ENCODE measurements at regions not wholly inside any gene's neighbourhood (a gene's known extent, or its start where the extent isn't known, plus 50 kb on each side); places are given as distances from the start of the nearest gene placed in this dataset.

DNA sequence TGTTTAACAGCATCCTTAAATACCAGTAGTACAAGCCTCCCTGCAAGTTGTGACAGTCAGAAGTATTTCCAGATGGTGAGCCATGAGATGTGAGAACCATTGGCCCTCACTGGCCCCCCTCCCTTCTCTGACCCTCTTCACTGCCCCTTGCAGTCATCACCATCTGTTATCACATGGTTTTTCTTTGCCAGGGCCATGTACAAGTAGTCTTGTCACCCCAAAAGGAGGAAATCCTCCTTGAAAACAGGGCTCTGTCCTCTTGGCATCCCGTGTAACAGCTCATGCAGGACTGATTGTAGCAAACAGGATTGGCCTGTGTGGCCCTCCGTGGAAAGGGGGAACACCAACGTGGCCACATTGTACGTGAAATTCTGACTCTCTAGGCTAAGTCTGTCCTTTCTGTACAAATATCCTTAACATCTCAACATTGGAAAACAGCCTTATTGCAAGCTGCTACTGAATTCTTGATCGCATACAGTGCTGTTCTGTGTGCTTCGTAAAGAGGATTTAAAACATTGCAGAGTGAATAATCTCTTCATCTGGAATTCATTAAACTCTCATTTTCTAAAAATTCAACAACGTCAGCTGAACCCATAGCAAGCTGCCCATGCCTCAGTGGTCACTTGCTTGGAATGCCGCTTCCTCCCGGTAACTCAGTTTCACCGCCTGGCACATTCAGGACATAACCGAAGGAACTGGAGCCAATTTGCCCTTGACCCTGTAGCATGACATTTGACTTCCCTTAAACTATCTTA is 171.7 kb downstream of the ATPSCKMT start:
- Histone ChIP-seq H3K23me2 (ENCODE audit: low read depth, low read length) (no peaks in the 10 kb centered on the region), H2BK120ac (replicated peaks; ENCODE audit: low read depth, low read length) (no peak overlapping the region), H2AK5ac (ENCODE audit: low read depth, low read length) (no peak overlapping the region), H3K4ac (replicated peaks; ENCODE audit: insufficient read length, low read depth, low read length) (no peak overlapping the region), H2BK20ac (ENCODE audit: low read length) (no peak overlapping the region), H2BK15ac (ENCODE audit: low read length) (no peak overlapping the region), H4K5ac (ENCODE audit: insufficient read length, low read depth, low read length) (no peak overlapping the region), H2BK12ac (ENCODE audit: low read depth, low read length) (no peak overlapping the region), H3K27me3 (replicated peaks in 1 of 4; ENCODE audit: control insufficient read depth in 3 of 4, extremely low read depth in 1 of 4, insufficient read depth in 3 of 4, low read length in 3 of 4) (no peaks in the 10 kb centered on the region), H4K8ac (ENCODE audit: extremely low read depth, insufficient read depth, low read length) (no peak overlapping the region), H3K14ac (ENCODE audit: insufficient read length) (no peak overlapping the region), H3K36me3 (ENCODE audit: control insufficient read depth in 2 of 4, insufficient read depth in 4 of 4, low read length in 3 of 4) (no peaks in the 10 kb centered on the region), H3K18ac (ENCODE audit: extremely low read depth, low read length) (no peak overlapping the region), H4K20me1 (replicated peaks in 1 of 2; ENCODE audit: control insufficient read depth in 1 of 2, insufficient read depth in 2 of 2, low read length in 2 of 2) (no peaks in the 10 kb centered on the region), H2BK5ac (ENCODE audit: low read depth, low read length) (no peak overlapping the region), H3K79me1 (ENCODE audit: low read depth, low read length) (no peaks in the 10 kb centered on the region), H3K4me3 (ENCODE audit: extremely low read depth in 1 of 4, insufficient read depth in 2 of 4, low read depth in 3 of 4, low read length in 4 of 4) (no peak overlapping the region), H3K56ac (replicated peaks; ENCODE audit: insufficient read length, low read depth, low read length) (no peak overlapping the region), H2AFZ (ENCODE audit: low read length) (no peak overlapping the region), H3K79me2 (ENCODE audit: control insufficient read depth in 1 of 2, insufficient read depth in 2 of 2, low read length in 2 of 2) (no peaks in the 10 kb centered on the region), H3K4me2 (ENCODE audit: insufficient read depth in 1 of 2, low read depth in 2 of 2, low read length in 2 of 2) (no peak overlapping the region), H3K23ac (ENCODE audit: insufficient read length) (no peak overlapping the region), H3K27ac (ENCODE audit: low read depth, low read length) (no peak overlapping the region), H3K9ac (replicated peaks in 1 of 4; ENCODE audit: extremely low read depth in 1 of 4, low read depth in 3 of 4, low read length in 3 of 4) (no peak overlapping the region), H4K91ac (replicated peaks; ENCODE audit: insufficient read length, low read length) (no peak overlapping the region), H3K4me1 (replicated peaks in 1 of 4; ENCODE audit: control insufficient read depth in 3 of 4, insufficient read depth in 4 of 4, low read length in 3 of 4) (no peaks in the 10 kb centered on the region), H3K9me3 (ENCODE audit: insufficient read depth in 2 of 2, low read depth in 1 of 2, low read length in 1 of 2) (no peaks in the 10 kb centered on the region)
- POLR2A ChIA-PET (ENCODE audit: partially characterized antibody), result no interaction called here
- TF ChIP-seq PHF8 (conservative IDR thresholded peaks at IDR 0.05; ENCODE audit: low read depth, low read length) (no peak), SIX5 (IDR thresholded peaks at IDR 0.05; ENCODE audit: low read depth, low read length) (no peak), CHD2 (IDR thresholded peaks at IDR 0.05; ENCODE audit: low read length) (no peak), SP1 (IDR thresholded peaks at IDR 0.05; ENCODE audit: low read depth, low read length) (no peak), HDAC6 (IDR thresholded peaks at IDR 0.05; ENCODE audit: low read depth, low read length) (no peak), EGR1 (IDR thresholded peaks at IDR 0.05; ENCODE audit: borderline replicate concordance, low read depth, low read length) (no peak), ZNF274 (IDR thresholded peaks at IDR 0.05; ENCODE audit: borderline replicate concordance, extremely low read depth, low read length) (no peak), TAF7 (optimal IDR thresholded peaks at IDR 0.05; ENCODE audit: borderline replicate concordance, low read depth, low read length) (no peak), KDM5A (IDR thresholded peaks at IDR 0.05; ENCODE audit: low read length) (no peak), BRCA1 (IDR thresholded peaks at IDR 0.05; ENCODE audit: low read depth, low read length) (no peak), RAD21 (IDR thresholded peaks at IDR 0.05 in 1 of 2, conservative IDR thresholded peaks at IDR 0.05 in 1 of 2; ENCODE audit: low read depth in 2 of 2, low read length in 2 of 2) (no peak), POLR2AphosphoS5 (IDR thresholded peaks at IDR 0.05; ENCODE audit: low read depth, low read length) (no peak)
- TF ChIP-seq, protein P1, sequence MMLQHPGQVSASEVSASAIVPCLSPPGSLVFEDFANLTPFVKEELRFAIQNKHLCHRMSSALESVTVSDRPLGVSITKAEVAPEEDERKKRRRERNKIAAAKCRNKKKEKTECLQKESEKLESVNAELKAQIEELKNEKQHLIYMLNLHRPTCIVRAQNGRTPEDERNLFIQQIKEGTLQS (IDR thresholded peaks at IDR 0.05; ENCODE audit: insufficient read depth, low read depth, low read length), result no peak
- CTCF ChIA-PET (ENCODE audit: partially characterized antibody), result no interaction called here
- no peak for DNase-seq (ENCODE audit: low read depth in 1 of 2, low spot score in 2 of 2)
- WGBS, 2 experiments (ENCODE audit: extremely low coverage in 1 of 2, insufficient coverage in 1 of 2, insufficient read length in 1 of 2, insufficient replicate concordance in 2 of 2, low coverage in 1 of 2, low lambda C conversion rate in 2 of 2, missing lambda C conversion rate in 1 of 2), result 93% methylated on average over 11 of the region's 11 CpGs; no CpG with 5 or more reads in 1 of the 2 experiments
- FAIRE-seq, result no peak
